Astrocyte (in vitro differentiated cells and primary cell): ENCODE measurements at regions not wholly inside any gene's neighbourhood (a gene's known extent, or its start where the extent isn't known, plus 50 kb on each side); places are given as distances from the start of the nearest gene placed in this dataset.
A peak's percentile ranks its signal among the peaks of the same experiment; 100 is the strongest.
"Not testable (repeated sequence)": the region's sequence is repeated elsewhere in the genome, so short reads cannot be mapped to it uniquely, and the experiment has no call there.

ENCODE experiments used
- DNase-seq: peaks from one replicate; pipeline ENCODE4 v3.0.0-alpha.2; 2010; ENCODE audit warnings: low read depth
- FAIRE-seq: peaks from 2 replicates; lab custom pipeline; 2011; peaks lifted over from hg19 to GRCh38; lab: Jason Lieb, UNC
- H2AFZ ChIP-seq: 2 replicates; pipeline ENCODE4 v1.6.0; 2012; ENCODE audit warnings: low read depth, low read length, inconsistent platforms
- H3K27ac ChIP-seq: 2 replicates; pipeline ENCODE4 v1.5.1; 2011; ENCODE audit warnings: low read depth, low read length, inconsistent platforms
- H3K27me3 ChIP-seq: 2 replicates; pipeline ENCODE4 v1.6.0; 2011; ENCODE audit warnings: low read length, inconsistent platforms; ENCODE audit not compliant: insufficient read depth
- H3K36me3 ChIP-seq: 2 replicates; pipeline ENCODE4 v1.5.1; 2011; ENCODE audit warnings: low read length, inconsistent platforms; ENCODE audit not compliant: insufficient read depth
- H3K4me1 ChIP-seq: 2 replicates; pipeline ENCODE4 v1.5.1; 2011; ENCODE audit warnings: low read length, inconsistent platforms; ENCODE audit not compliant: insufficient read depth
- H3K4me2 ChIP-seq: 2 replicates; pipeline ENCODE4 v1.6.0; 2012; ENCODE audit warnings: low read length, inconsistent platforms
- H3K4me3 ChIP-seq: 2 replicates; pipeline ENCODE4 v1.5.1; 2011; ENCODE audit warnings: low read depth, mild to moderate bottlenecking, low read length, inconsistent platforms; ENCODE audit not compliant: insufficient read depth
- H3K79me2 ChIP-seq: 2 replicates; pipeline ENCODE4 v1.6.0; 2012; ENCODE audit warnings: mild to moderate bottlenecking, low read length, inconsistent platforms; ENCODE audit not compliant: insufficient read depth
- H3K9ac ChIP-seq: 2 replicates; pipeline ENCODE4 v1.6.0; 2012; ENCODE audit warnings: mild to moderate bottlenecking, low read length, inconsistent platforms
- H3K9me3 ChIP-seq: 2 replicates; pipeline ENCODE4 v1.5.1; 2012; ENCODE audit warnings: low read depth, mild to moderate bottlenecking, low read length, inconsistent platforms; ENCODE audit not compliant: insufficient read depth
- H4K20me1 ChIP-seq: 2 replicates; pipeline ENCODE4 v1.6.0; 2012; ENCODE audit warnings: low read length, inconsistent platforms; ENCODE audit not compliant: insufficient read depth
- H3K27ac Mint-ChIP-seq: one replicate; pipeline ENCODE4 v1.8.0; 2021; ENCODE audit warnings: mild to moderate bottlenecking, mixed read lengths; ENCODE audit not compliant: unreplicated experiment
- H3K27me3 Mint-ChIP-seq: one replicate; pipeline ENCODE4 v1.8.0; 2021; ENCODE audit warnings: low read depth, mixed read lengths; ENCODE audit not compliant: unreplicated experiment
- H3K36me3 Mint-ChIP-seq: one replicate; pipeline ENCODE4 v1.8.0; 2021; ENCODE audit warnings: low read depth, mixed read lengths; ENCODE audit not compliant: unreplicated experiment
- H3K4me1 Mint-ChIP-seq: one replicate; pipeline ENCODE4 v1.8.0; 2021; ENCODE audit warnings: low read depth, mixed read lengths; ENCODE audit not compliant: unreplicated experiment
- H3K4me3 Mint-ChIP-seq: one replicate; pipeline ENCODE4 v1.8.0; 2021; ENCODE audit warnings: mild to moderate bottlenecking, moderate library complexity, mixed read lengths; ENCODE audit not compliant: unreplicated experiment
- H3K9me3 Mint-ChIP-seq: one replicate; pipeline ENCODE4 v1.8.0; 2021; ENCODE audit warnings: mild to moderate bottlenecking, mixed read lengths; ENCODE audit not compliant: unreplicated experiment
- CTCF ChIP-seq: IDR thresholded peaks from 2 replicates; pipeline ENCODE4 v1.5.1; 2011; ENCODE audit warnings: low read depth, mild to moderate bottlenecking, inconsistent platforms, low read length, moderate library complexity; ENCODE audit not compliant: insufficient read depth
- EZH2 ChIP-seq: IDR thresholded peaks from 2 replicates; pipeline ENCODE4 v1.6.1; 2012; ENCODE audit warnings: mild to moderate bottlenecking, low read length, inconsistent platforms; ENCODE audit not compliant: insufficient read depth

- Mint-ChIP-seq H3K4me1 (no peaks in the 10 kb centered on the region), H3K27me3 (no peaks in the 10 kb centered on the region), H3K36me3 (no peaks in the 10 kb centered on the region), H3K9me3 (peaks cover 3% of the 10 kb centered on the region), H3K4me3 (no peak overlapping the region), H3K27ac (no peak overlapping the region)
- no peak overlapping the region for H3K4me3 ChIP-seq
- FAIRE-seq (no peak), DNase-seq (no peak)
- H3K4me2 ChIP-seq, result no peak overlapping the region
- no peak overlapping the region for H3K27ac ChIP-seq
- H3K79me2 ChIP-seq, result no peaks in the 10 kb centered on the region
- no peaks in the 10 kb centered on the region for H4K20me1 ChIP-seq
- TF ChIP-seq CTCF (no peak), EZH2 (no peak)
- H3K9me3 ChIP-seq, result no peaks in the 10 kb centered on the region
- H3K9ac ChIP-seq, result no peak overlapping the region
- no peaks in the 10 kb centered on the region for H3K36me3 ChIP-seq
- no peaks in the 10 kb centered on the region for H3K4me1 ChIP-seq
- no peak overlapping the region for H2AFZ ChIP-seq
- H3K27me3 ChIP-seq, result no peaks in the 10 kb centered on the region
Measured at GRCh38 chr7:81859433-81859832, 89.6 kb upstream of the HGF start.

GRCh38 chr7:81858820-81859219 lies 89.0 kb upstream of the HGF start:
- peak; percentile 26 for DNase-seq
- not testable (repeated sequence) for H3K9ac ChIP-seq, H3K4me2 ChIP-seq, H4K20me1 ChIP-seq, H3K27me3 Mint-ChIP-seq, H3K27me3 ChIP-seq, H3K36me3 ChIP-seq, H3K4me3 ChIP-seq, H3K36me3 Mint-ChIP-seq, H3K27ac ChIP-seq, H3K4me1 Mint-ChIP-seq, FAIRE-seq, H3K9me3 ChIP-seq, H2AFZ ChIP-seq, H3K27ac Mint-ChIP-seq, H3K79me2 ChIP-seq, H3K4me1 ChIP-seq, H3K4me3 Mint-ChIP-seq, H3K9me3 Mint-ChIP-seq

GRCh38 chr7:81857385-81857784 lies 87.5 kb upstream of the HGF start:
- H3K27me3 Mint-ChIP-seq, result no peaks in the 10 kb centered on the region
- Histone ChIP-seq H3K79me2 (no peaks in the 10 kb centered on the region), H3K9ac (no peak overlapping the region), H3K4me3 (no peak overlapping the region), H3K36me3 (no peaks in the 10 kb centered on the region), H3K4me2 (no peak overlapping the region), H2AFZ (no peak overlapping the region), H3K9me3 (no peaks in the 10 kb centered on the region), H3K4me1 (no peaks in the 10 kb centered on the region), H3K27ac (no peak overlapping the region), H4K20me1 (no peaks in the 10 kb centered on the region), H3K27me3 (no peaks in the 10 kb centered on the region)
- TF ChIP-seq EZH2, result no peak
- TF ChIP-seq CTCF, result no peak
- no peak for FAIRE-seq
- no peak overlapping the region for H3K4me3 Mint-ChIP-seq
- no peak overlapping the region for H3K27ac Mint-ChIP-seq
- H3K36me3 Mint-ChIP-seq, result no peaks in the 10 kb centered on the region
- H3K9me3 Mint-ChIP-seq, result peaks cover 3% of the 10 kb centered on the region
- no peaks in the 10 kb centered on the region for H3K4me1 Mint-ChIP-seq
- no peak for DNase-seq
